ENCODE measurements at regions not wholly inside any gene's neighbourhood (a gene's known extent, or its start where the extent isn't known, plus 50 kb on each side); places are given as distances from the start of the nearest gene placed in this dataset.

- Histone ChIP-seq H3K27ac (no peak overlapping the region), H3K4me1 (no peaks in the 10 kb centered on the region), H3K4me3 (no peak overlapping the region), H3K36me3 (no peaks in the 10 kb centered on the region), H3K27me3 (no peaks in the 10 kb centered on the region), H3K9me3 (no peaks in the 10 kb centered on the region)
- no peak for DNase-seq
- 65 to 66% methylated on average over 3 of the region's 3 CpGs for WGBS, 2 donors
- no peak for TF ChIP-seq POLR2A (IDR thresholded peaks at IDR 0.05)
- no peak for TF ChIP-seq CTCF (IDR thresholded peaks at IDR 0.05)
- intact Hi-C loops (cut with DNase I) = no loop called here
Observed at GRCh38 chr3:159548675-159549335, 439.8 kb upstream of the IL12A start.

- Histone ChIP-seq H3K27ac (no peak overlapping the region), H3K9me3 (no peaks in the 10 kb centered on the region), H3K4me1 (no peaks in the 10 kb centered on the region), H3K4me3 (no peak overlapping the region), H3K27me3 (no peaks in the 10 kb centered on the region), H3K36me3 (no peaks in the 10 kb centered on the region)
- intact Hi-C loops (cut with DNase I) = no loop called here
- TF ChIP-seq POLR2A (IDR thresholded peaks at IDR 0.05) (no peak), CTCF (IDR thresholded peaks at IDR 0.05) (no peak)
- DNase-seq = no peak
Observed at GRCh38 chr3:159555205-159555604, 433.4 kb upstream of the IL12A start.

GRCh38 chr3:159559771-159560170 lies 428.9 kb upstream of the IL12A start:
- DNase-seq = no peak
- Histone ChIP-seq H3K27me3 (no peaks in the 10 kb centered on the region), H3K9me3 (no peaks in the 10 kb centered on the region), H3K4me3 (no peak overlapping the region), H3K4me1 (no peaks in the 10 kb centered on the region), H3K36me3 (no peaks in the 10 kb centered on the region), H3K27ac (no peak overlapping the region)
- intact Hi-C loops (cut with DNase I) = no loop called here
- TF ChIP-seq POLR2A (IDR thresholded peaks at IDR 0.05) (no peak), CTCF (IDR thresholded peaks at IDR 0.05) (no peak)
- WGBS, 2 donors = 87 to 94% methylated on average over 1 of the region's 1 CpG

GRCh38 chr3:159560214-159560979 lies 428.2 kb upstream of the IL12A start:
- Histone ChIP-seq H3K9me3 (no peaks in the 10 kb centered on the region), H3K4me1 (no peaks in the 10 kb centered on the region), H3K4me3 (no peak overlapping the region), H3K27ac (no peak overlapping the region), H3K36me3 (no peaks in the 10 kb centered on the region), H3K27me3 (no peaks in the 10 kb centered on the region)
- intact Hi-C loops (cut with DNase I) = no loop called here
- no peak for TF ChIP-seq CTCF (IDR thresholded peaks at IDR 0.05)
- no peak for TF ChIP-seq POLR2A (IDR thresholded peaks at IDR 0.05)
- WGBS, 2 donors = 57 to 61% methylated on average over 8 of the region's 8 CpGs
- no peak for DNase-seq

- intact Hi-C loops (cut with DNase I) = no loop called here
Observed at GRCh38 chr3:159565313-159565712, 423.3 kb upstream of the IL12A start.

More at GRCh38 chr3:159565313-159565712, 423.3 kb upstream of the IL12A start:
- Histone ChIP-seq H3K36me3 (no peaks in the 10 kb centered on the region), H3K4me3 (no peak overlapping the region), H3K4me1 (no peaks in the 10 kb centered on the region), H3K27me3 (no peaks in the 10 kb centered on the region), H3K27ac (no peak overlapping the region), H3K9me3 (no peaks in the 10 kb centered on the region)
- WGBS, 2 donors = 73 to 82% methylated on average over 1 of the region's 1 CpG
- no peak for DNase-seq
- TF ChIP-seq CTCF (IDR thresholded peaks at IDR 0.05) (no peak), POLR2A (IDR thresholded peaks at IDR 0.05) (no peak)
